HCT116 (cell line): ENCODE measurements at regions not wholly inside any gene's neighbourhood (a gene's known extent, or its start where the extent isn't known, plus 50 kb on each side); places are given as distances from the start of the nearest gene placed in this dataset.
"Not testable (repeated sequence)": the region's sequence is repeated elsewhere in the genome, so short reads cannot be mapped to it uniquely, and the experiment has no call there.

Source experiments
- ATAC-seq: fragments of 200-7000 bp; cut with Tn5 transposase; 2 replicates; pipeline ENCODE4 v1.9.1; 2020; ENCODE audit warnings: mild to moderate bottlenecking, moderate library complexity
- BruUV-seq: library from RNA; stranded (reverse); fragments of 400-500 nt; replicated peaks from 2 replicates; lab custom pipeline; 2021; lab: Mats Ljungman, UMichigan
- CTCF ChIA-PET: fragments of 300-600 bp; sonication (Branson Sonifier 250); formaldehyde crosslinking; loops from one replicate; lab custom pipeline; 2021; ENCODE audit warnings: antibody characterized with exemption; lab: Charles Lee
- POLR2A ChIA-PET: fragments of 300-600, 350-600 bp; sonication (Branson Sonifier 250); formaldehyde crosslinking; loops from one replicate; lab custom pipeline; 2021; ENCODE audit warnings: antibody characterized with exemption; lab: Charles Lee
- RAD21 ChIA-PET, 2 experiments: fragments of 300-600 bp; sonication (Branson Sonifier 250); formaldehyde crosslinking; loops; one replicate each; lab custom pipeline; 2023; ENCODE audit warnings: low total read pairs in 2 of 2; ENCODE audit not compliant: uncharacterized antibody in 2 of 2, unreplicated experiment in 2 of 2, low non-redundant PET in 1 of 2; lab: Charles Lee
- DNase-seq: peaks from one replicate; pipeline ENCODE4 v3.0.0-alpha.2; 2010; ENCODE audit warnings: low read depth, low spot score
- H2AFZ ChIP-seq: fragments of 200-600 bp; shearing (Covaris generic), sonication (generic); 2 replicates; pipeline ENCODE4 v1.6.1; 2017; ENCODE audit warnings: low read depth, mixed run types, mixed read lengths, antibody characterized with exemption, low read length; ENCODE audit not compliant: poor library complexity, severe bottlenecking
- H3K27ac ChIP-seq: 2 replicates; pipeline ENCODE4 v1.5.1; 2012; ENCODE audit warnings: low read depth, low read length
- H3K27me3 ChIP-seq: fragments of 200-600 bp; sonication (generic); 2 replicates; pipeline ENCODE4 v1.6.1; 2016; ENCODE audit warnings: mixed run types, low read length, mixed read lengths; ENCODE audit not compliant: insufficient read depth
- H3K36me3 ChIP-seq, 2 experiments: fragments of 200-500 bp in 1 of 2; fragments of 200-600 bp in 1 of 2; sonication (Bioruptor generic) in 1 of 2; sonication (generic) in 1 of 2; 2 replicates each; pipeline versions ENCODE4 v1.5.1 to v1.6.1; 2014 to 2016; ENCODE audit warnings: low read length in 2 of 2, inconsistent platforms in 1 of 2, mixed read lengths in 1 of 2, mixed run types in 1 of 2; ENCODE audit not compliant: insufficient read depth in 2 of 2, control insufficient read depth in 1 of 2
- H3K4me1 ChIP-seq, 2 experiments: fragments of 200-600 bp in 1 of 2; sonication (generic) in 1 of 2; 2 replicates each; pipeline versions ENCODE4 v1.5.1 to v1.6.1; 2012 to 2017; ENCODE audit warnings: low read length in 2 of 2, inconsistent platforms in 1 of 2, mild to moderate bottlenecking in 1 of 2, mixed read lengths in 1 of 2, mixed run types in 1 of 2, moderate library complexity in 1 of 2; ENCODE audit not compliant: insufficient read depth in 2 of 2, control insufficient read depth in 1 of 2
- H3K4me2 ChIP-seq: fragments of 200-600 bp; sonication (generic); 2 replicates; pipeline ENCODE4 v1.6.1; 2017; ENCODE audit warnings: mixed run types, low read length, mixed read lengths
- H3K4me3 ChIP-seq, 2 experiments: fragments of 200-600 bp in 1 of 2; sonication (generic) in 1 of 2; replicated peaks in 1 of 2; 2 replicates each; pipeline ENCODE4 v1.5.1; 2011 to 2016; ENCODE audit warnings: low read length in 2 of 2, control low read depth in 1 of 2, low read depth in 1 of 2, mild to moderate bottlenecking in 1 of 2, mixed read lengths in 1 of 2, mixed run types in 1 of 2
- H3K79me2 ChIP-seq: fragments of 200-600 bp; sonication (generic); 2 replicates; pipeline ENCODE4 v1.6.1; 2017; ENCODE audit warnings: mild to moderate bottlenecking, mixed run types, low read length, moderate library complexity, mixed read lengths; ENCODE audit not compliant: insufficient read depth
- H3K9ac ChIP-seq: fragments of 200-600 bp; sonication (generic); 2 replicates; pipeline ENCODE4 v1.6.1; 2016; ENCODE audit warnings: low read length, mixed read lengths
- H3K9me2 ChIP-seq: fragments of 200-600 bp; sonication (generic), shearing (Covaris generic); 2 replicates; pipeline ENCODE4 v1.6.1; 2017; ENCODE audit warnings: mixed run types, mild to moderate bottlenecking, moderate library complexity; ENCODE audit not compliant: insufficient read depth
- H3K9me3 ChIP-seq, 2 experiments: fragments of 200-500 bp in 1 of 2; fragments of 200-600 bp in 1 of 2; sonication (Bioruptor generic) in 1 of 2; sonication (generic) in 1 of 2; 2 replicates each; pipeline ENCODE4 v1.6.1; 2014 to 2017; ENCODE audit warnings: low read length in 2 of 2, mixed read lengths in 2 of 2, inconsistent platforms in 1 of 2, low read depth in 1 of 2, mild to moderate bottlenecking in 1 of 2, mixed run types in 1 of 2, moderate library complexity in 1 of 2; ENCODE audit not compliant: control insufficient read depth in 1 of 2, insufficient read depth in 1 of 2
- H4K20me1 ChIP-seq: fragments of 200-600 bp; sonication (generic), shearing (Covaris generic); 2 replicates; pipeline ENCODE4 v1.6.1; 2017; ENCODE audit warnings: mixed run types, mild to moderate bottlenecking, moderate library complexity; ENCODE audit not compliant: insufficient read depth
- ATF3 ChIP-seq: IDR thresholded peaks from 2 replicates; pipeline ENCODE4 v1.6.1; 2012
- CTCF ChIP-seq, 3 experiments: fragments of 200-600 bp in 1 of 3; sonication (generic) in 1 of 3; IDR thresholded peaks in 2 of 3; conservative IDR thresholded peaks in 1 of 3; 2 replicates each; pipeline ENCODE4 v1.5.1; 2012 to 2017; ENCODE audit warnings: low read depth in 2 of 3, low read length in 2 of 3, antibody characterized with exemption in 1 of 3, borderline replicate concordance in 1 of 3, control low read depth in 1 of 3, mild to moderate bottlenecking in 1 of 3, mixed read lengths in 1 of 3, mixed run types in 1 of 3, moderate library complexity in 1 of 3; ENCODE audit not compliant: insufficient read depth in 1 of 3
- ELF1 ChIP-seq: IDR thresholded peaks from 2 replicates; pipeline ENCODE4 v1.6.1; 2012; ENCODE audit warnings: low read depth, borderline replicate concordance
- EZH2phosphoT487 ChIP-seq: fragments of 200-600 bp; IDR thresholded peaks from 2 replicates; pipeline ENCODE4 v1.6.1; 2018; ENCODE audit warnings: antibody characterized with exemption, borderline replicate concordance
- FOSL1 ChIP-seq: IDR thresholded peaks from 2 replicates; pipeline ENCODE4 v1.6.1; 2012; ENCODE audit warnings: low read depth
- MAX ChIP-seq: IDR thresholded peaks from 2 replicates; pipeline ENCODE4 v1.6.1; 2012
- RAD21 ChIP-seq: IDR thresholded peaks from 2 replicates; pipeline ENCODE4 v1.6.1; 2012; ENCODE audit warnings: low read depth, mild to moderate bottlenecking
- SRF ChIP-seq: IDR thresholded peaks from 2 replicates; pipeline ENCODE4 v1.6.1; 2012; ENCODE audit warnings: low read depth
- ZFX ChIP-seq: fragments of 450-650 bp; IDR thresholded peaks from 2 replicates; pipeline ENCODE4 v1.6.1; 2017
- ZNF274 ChIP-seq: fragments of 200-500 bp; sonication (Bioruptor generic); IDR thresholded peaks from 2 replicates; pipeline ENCODE4 v1.6.1; 2014; ENCODE audit warnings: mild to moderate bottlenecking, low read depth, low read length, inconsistent platforms
- intact Hi-C: fragments of 100-400 bp; cut with micrococcal nuclease; formaldehyde crosslinking; loops from 2 replicates; pipeline ENCODE4 v1.10.0; 2022

GRCh38 chr14:30064454-30064853 is 136.8 kb upstream of the PRKD1 start:
- ATAC-seq (no peak), DNase-seq (no peak)
- CTCF ChIA-PET, result no interaction called here
- BruUV-seq, result no TSS peak
- RAD21 ChIA-PET, result no interaction called here
- Histone ChIP-seq H3K4me1 (no peaks in the 10 kb centered on the region), H3K4me3 (no peak overlapping the region), H4K20me1 (no peaks in the 10 kb centered on the region), H2AFZ (no peak overlapping the region), H3K36me3 (no peaks in the 10 kb centered on the region), H3K9ac (no peak overlapping the region), H3K79me2 (no peaks in the 10 kb centered on the region), H3K9me3 (peaks cover 13 to 31% of the 10 kb centered on the region in 2 experiments; a peak in 3 of 4 replicates), H3K4me2 (no peak overlapping the region), H3K27me3 (no peaks in the 10 kb centered on the region), H3K9me2 (no peaks in the 10 kb centered on the region), H3K27ac (no peak overlapping the region)
- intact Hi-C loops, result no loop called here
- TF ChIP-seq ATF3 (no peak), FOSL1 (no peak), MAX (no peak), EZH2phosphoT487 (no peak), CTCF (IDR thresholded peaks at IDR 0.05 in 2 of 3, conservative IDR thresholded peaks at IDR 0.05 in 1 of 3; ENCODE audit: borderline replicate concordance in 1 of 3, insufficient read depth in 1 of 3, low read depth in 2 of 3, low read length in 2 of 3) (no peak), SRF (no peak), ELF1 (no peak)
- POLR2A ChIA-PET, result no interaction called here

GRCh38 chr14:30069536-30069935 is 141.9 kb upstream of the PRKD1 start:
- no TSS peak for BruUV-seq
- H3K4me1 ChIP-seq, result no peaks in the 10 kb centered on the region
- H3K27me3 ChIP-seq, result no peaks in the 10 kb centered on the region
- intact Hi-C loops, result no loop called here
- no peak overlapping the region for H3K4me2 ChIP-seq
- no peaks in the 10 kb centered on the region for H3K36me3 ChIP-seq
- ATAC-seq (no peak), DNase-seq (no peak)
- peaks cover 0 to 23% of the 10 kb centered on the region in 2 experiments; a peak in 2 of 4 replicates for H3K9me3 ChIP-seq
- no peak overlapping the region for H3K9ac ChIP-seq
- ChIA-PET POLR2A (no interaction called here), RAD21 (no interaction called here), CTCF (no interaction called here)
- H2AFZ ChIP-seq, result no peak overlapping the region
- no peak overlapping the region for H3K4me3 ChIP-seq
- no peaks in the 10 kb centered on the region for H3K9me2 ChIP-seq
- H3K27ac ChIP-seq, result no peak overlapping the region
- no peaks in the 10 kb centered on the region for H3K79me2 ChIP-seq
- no peak for TF ChIP-seq ZNF274
- no peak for TF ChIP-seq RAD21
- TF ChIP-seq ZFX, result no peak
- no peak for TF ChIP-seq ELF1
- H4K20me1 ChIP-seq, result no peaks in the 10 kb centered on the region

GRCh38 chr14:30072454-30072853 is 144.8 kb upstream of the PRKD1 start:
- RAD21 ChIA-PET, H3K4me1 ChIP-seq, H3K4me3 ChIP-seq, H3K4me2 ChIP-seq, POLR2A ChIA-PET, H2AFZ ChIP-seq, ATAC-seq, intact Hi-C loops, H4K20me1 ChIP-seq, H3K9ac ChIP-seq, BruUV-seq, H3K27me3 ChIP-seq, H3K27ac ChIP-seq, H3K9me2 ChIP-seq, DNase-seq, CTCF ChIA-PET, H3K36me3 ChIP-seq, H3K79me2 ChIP-seq: not testable (repeated sequence)
- peaks cover 0 to 26% of the 10 kb centered on the region in 2 experiments; a peak in 2 of 4 replicates for H3K9me3 ChIP-seq
